HG02759 (cell line): ENCODE measurements at regions not wholly inside any gene's neighbourhood (a gene's known extent, or its start where the extent isn't known, plus 50 kb on each side); places are given as distances from the start of the nearest gene placed in this dataset.
"Not testable (repeated sequence)": the region's sequence is repeated elsewhere in the genome, so short reads cannot be mapped to it uniquely, and the experiment has no call there.

ENCODE experiments used
- ATAC-seq: cut with Tn5 transposase; IDR thresholded peaks from one replicate; pipeline ENCODE4 v1.9.1; 2021; ENCODE audit warnings: mild to moderate bottlenecking, moderate library complexity; ENCODE audit not compliant: unreplicated experiment

DNA sequence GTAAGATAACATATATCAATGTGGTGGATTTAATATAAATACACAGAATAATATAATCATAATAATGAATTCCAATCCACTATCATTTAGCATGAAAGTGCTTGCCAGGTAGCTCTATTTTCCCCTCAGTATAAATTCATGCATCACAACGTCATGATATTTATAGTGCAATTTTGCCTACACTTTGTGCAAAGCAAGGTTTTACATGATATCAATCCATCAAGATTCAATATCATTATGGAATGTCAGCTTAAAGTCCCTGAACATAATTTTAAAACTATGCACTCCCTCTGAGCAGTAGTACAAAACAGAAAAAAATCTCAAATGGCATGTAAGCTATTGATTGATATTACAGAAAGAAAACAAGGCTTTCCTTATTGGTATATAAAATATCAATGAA is 962.2 kb upstream of the PCDH20 start:
- no peak for ATAC-seq

GRCh38 chr13:62375653-62376052 is 960.0 kb upstream of the PCDH20 start:
- ATAC-seq, result no peak

DNA sequence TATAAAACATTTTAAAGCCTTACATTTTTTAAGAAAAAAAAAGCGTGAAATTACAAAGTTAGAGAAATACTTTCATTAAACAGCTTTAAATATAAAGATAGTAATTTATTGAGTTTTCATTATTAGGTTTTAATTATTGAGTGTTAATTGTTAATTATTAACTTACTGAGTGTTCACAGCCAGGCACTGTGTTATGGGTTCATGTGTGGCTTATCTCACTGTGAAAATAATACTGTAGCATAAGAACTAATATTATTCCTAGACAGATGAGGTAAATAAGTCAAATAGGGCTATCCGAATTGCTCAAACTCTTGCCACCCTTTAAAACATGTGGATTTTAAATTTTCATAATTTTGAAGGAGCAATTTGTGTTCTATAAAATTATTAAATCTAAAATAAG is 956.1 kb upstream of the PCDH20 start:
- no peak for ATAC-seq

- ATAC-seq, result not testable (repeated sequence)
Observed at GRCh38 chr13:62367971-62368370, 952.3 kb upstream of the PCDH20 start.

- no peak for ATAC-seq
Observed at GRCh38 chr13:62360609-62361008, 945.0 kb upstream of the PCDH20 start.

- ATAC-seq, result no peak
Observed at GRCh38 chr13:62358646-62358932, 942.9 kb upstream of the PCDH20 start.

GRCh38 chr13:62357887-62358645 is 942.4 kb upstream of the PCDH20 start:
- ATAC-seq, result no peak

DNA sequence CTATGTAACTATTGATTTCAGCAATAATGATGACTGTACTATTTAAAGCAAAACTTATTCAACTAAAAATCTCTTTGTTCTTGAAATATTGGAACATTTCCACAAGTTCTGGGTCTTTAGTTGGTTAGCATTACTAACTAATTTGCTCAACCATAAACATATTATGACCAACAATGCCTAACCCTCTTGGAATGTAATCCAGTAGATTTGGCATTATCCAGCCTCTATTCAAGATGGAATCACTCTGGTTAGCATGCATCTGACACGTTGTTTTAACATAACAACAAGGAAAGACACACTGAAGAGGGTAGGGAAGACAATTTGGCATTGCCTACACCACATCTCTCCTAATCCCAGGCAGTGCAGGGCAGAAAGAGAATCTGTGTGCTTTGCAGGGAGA is 941.3 kb upstream of the PCDH20 start:
- no peak for ATAC-seq

DNA sequence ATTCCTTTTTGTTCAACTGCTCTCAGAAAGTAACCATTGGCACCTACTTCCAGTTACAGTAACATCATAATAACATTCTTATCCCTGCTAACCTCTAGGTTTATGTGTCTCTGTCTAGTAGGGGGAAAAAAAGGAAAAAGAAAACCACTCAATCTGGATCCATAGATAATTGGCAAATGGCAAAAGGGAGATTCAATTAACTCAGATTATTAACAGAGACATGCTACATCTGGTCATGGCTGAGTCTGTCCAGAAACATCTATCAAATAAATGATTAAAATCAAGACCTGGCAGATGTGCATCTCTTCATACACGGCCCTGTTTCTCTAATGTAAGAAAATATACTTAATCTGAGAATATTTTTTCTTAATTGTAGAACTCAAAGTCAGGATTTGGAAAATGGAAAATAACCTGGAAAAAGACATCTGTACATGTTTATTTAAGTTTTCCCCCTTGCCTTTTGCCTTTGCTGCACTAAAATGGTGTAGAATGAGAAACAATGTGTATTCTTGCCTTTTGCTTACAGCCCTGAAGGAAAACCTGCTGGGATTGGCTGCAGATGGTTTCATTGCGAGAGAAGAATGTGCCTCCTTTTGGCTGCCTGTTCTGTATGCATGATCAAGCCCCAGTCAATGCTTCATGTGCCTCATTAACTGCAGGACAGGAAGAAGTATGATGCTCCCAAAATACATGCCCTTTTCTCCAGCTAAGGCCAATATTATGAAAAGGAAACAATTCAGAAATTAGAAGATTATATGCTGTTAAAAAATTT is 921.6 kb upstream of the PCDH20 start:
- ATAC-seq, result no peak

DNA sequence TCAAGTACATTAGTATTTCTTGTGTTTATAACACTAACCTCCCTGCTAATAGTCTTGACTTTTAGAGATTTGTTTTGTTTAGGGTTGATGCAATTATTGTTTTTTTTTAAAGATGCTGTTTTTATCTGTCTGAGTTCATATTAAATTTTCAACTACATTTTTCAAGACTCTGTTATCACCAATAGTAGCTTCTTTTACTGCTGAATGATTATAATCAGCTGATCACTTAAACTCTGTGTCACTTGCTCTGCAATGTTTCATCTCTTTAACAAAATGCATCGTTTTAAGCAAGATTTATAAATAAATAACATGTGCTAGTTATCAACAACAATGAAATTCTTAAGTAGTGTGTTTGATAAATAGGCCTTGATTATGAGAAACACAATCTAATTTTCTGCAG is 920.9 kb upstream of the PCDH20 start:
- ATAC-seq, result no peak

GRCh38 chr13:62333466-62333865 is 917.8 kb upstream of the PCDH20 start:
- ATAC-seq, result no peak

DNA sequence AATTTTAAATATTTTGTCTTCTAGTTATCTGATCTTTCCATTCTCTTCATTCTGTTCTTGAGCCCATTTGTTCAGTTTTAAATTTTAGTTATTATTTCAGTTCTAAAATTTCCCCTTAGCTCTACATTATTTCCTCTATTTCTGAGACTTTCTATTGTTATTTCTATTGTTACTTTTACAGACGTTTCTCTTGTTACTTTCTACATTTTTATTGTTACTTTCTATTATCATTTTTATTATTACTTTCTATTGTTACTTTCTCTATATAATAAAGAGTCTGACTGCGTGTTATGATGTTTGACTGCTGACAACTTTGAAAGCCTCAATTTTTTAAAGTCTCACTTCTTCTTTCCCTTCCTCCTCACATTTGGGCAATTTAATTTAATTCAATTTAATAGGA is 915.7 kb upstream of the PCDH20 start:
- ATAC-seq, result no peak

- no peak for ATAC-seq
Observed at GRCh38 chr13:62327367-62327766, 911.7 kb upstream of the PCDH20 start.

- ATAC-seq, result no peak
Observed at GRCh38 chr13:62324842-62325241, 909.2 kb upstream of the PCDH20 start.

- ATAC-seq, result no peak
Observed at GRCh38 chr13:62321895-62322294, 906.2 kb upstream of the PCDH20 start.

GRCh38 chr13:62321139-62321538 is 905.5 kb upstream of the PCDH20 start:
- no peak for ATAC-seq

DNA sequence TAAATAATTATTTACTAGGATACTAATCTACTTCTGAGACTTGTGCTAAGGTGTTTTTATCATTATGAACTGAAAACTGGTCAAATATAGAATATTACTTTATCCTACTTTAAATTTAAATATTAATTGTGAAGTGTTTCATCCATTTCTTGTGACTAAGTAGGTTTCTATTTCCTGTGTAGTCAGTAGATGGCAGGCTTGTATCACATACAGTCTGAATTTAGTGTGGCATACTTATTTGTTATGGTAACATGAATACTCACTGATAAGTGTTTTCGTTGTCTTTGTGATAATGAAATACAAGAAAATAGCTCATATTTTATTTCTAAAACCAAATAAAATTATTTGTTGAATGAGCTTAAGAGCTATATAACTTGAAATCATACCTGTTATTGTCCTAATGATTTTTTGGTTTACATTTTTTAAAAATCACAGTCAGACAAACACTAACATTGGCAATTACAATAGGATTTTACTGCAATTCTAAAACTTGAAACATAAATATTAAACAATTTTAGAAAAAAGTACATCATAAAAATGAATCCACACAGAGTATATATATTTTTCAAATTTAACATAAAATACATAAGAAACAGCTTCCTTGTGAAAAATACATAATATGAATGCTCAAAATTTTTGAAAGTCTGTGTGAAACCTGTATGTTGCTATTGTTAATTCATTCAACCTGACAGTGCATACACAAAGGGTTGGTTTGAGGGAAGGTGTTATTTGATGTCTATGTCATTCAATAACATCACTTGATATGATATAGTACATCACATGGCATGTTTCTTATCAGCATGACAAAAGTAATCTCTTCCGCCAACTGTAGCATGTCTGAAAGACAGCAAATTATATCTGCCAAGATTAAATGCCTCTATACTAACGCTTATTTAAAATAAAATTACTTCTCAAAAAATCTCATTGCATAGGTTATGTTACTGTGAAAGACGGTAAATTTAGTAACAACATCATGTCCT is 904.8 kb upstream of the PCDH20 start:
- ATAC-seq, result no peak

GRCh38 chr13:62309904-62310303 is 894.3 kb upstream of the PCDH20 start:
- no peak for ATAC-seq

DNA sequence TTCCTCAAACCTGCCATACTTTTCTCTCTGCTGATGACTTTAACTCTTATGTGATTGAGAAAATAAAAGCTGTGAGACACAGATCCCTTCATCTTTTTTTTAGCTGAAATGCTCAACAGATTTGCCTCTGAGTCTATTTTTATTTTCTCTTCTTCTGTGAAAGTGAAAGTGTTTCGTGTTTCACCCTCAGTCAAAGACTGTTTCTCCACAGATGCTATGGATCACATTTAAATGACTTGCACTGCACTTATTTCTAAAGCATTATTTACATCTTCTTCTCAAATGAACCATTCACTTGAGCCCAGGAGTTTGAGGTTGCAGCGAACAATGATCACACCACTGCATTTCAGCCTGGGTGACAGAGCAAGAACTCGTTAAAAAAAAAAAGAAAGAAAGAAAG is 890.1 kb upstream of the PCDH20 start:
- no peak for ATAC-seq

GRCh38 chr13:62302341-62302740 is 886.7 kb upstream of the PCDH20 start:
- no peak for ATAC-seq

DNA sequence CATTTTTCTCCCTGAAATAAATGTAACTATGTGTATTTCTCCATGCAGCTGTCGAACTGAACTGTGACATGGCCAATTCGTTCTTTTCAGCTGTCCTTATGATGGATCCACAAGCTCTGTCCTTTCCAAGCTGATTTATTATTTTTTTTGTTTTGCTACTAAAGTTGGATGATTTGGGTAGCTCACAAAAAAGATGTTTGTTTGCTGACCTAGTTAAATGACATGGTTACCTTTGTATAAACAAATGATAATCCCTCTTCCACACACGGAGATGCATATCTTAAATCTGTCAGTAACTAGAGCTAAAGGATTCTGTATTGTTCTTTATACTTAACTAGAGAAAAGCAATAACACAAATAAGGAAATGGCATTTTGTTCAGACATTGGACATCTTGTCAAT is 884.3 kb upstream of the PCDH20 start:
- ATAC-seq, result no peak
